CD1c-positive myeloid dendritic cell (primary cell): ENCODE measurements at regions not wholly inside any gene's neighbourhood (a gene's known extent, or its start where the extent isn't known, plus 50 kb on each side); places are given as distances from the start of the nearest gene placed in this dataset.
"Not testable (repeated sequence)": the region's sequence is repeated elsewhere in the genome, so short reads cannot be mapped to it uniquely, and the experiment has no call there.

Source experiments
- DNase-seq: peaks from one replicate; pipeline ENCODE4 v3.0.0-alpha.2; 2016; ENCODE audit errors: extremely low spot score

- DNase-seq, result no peak
These were observed 57.3 kb upstream of the PRSS12 start for GRCh38 chr4:118410138-118410537.

- no peak for DNase-seq
These were observed 64.5 kb upstream of the PRSS12 start for GRCh38 chr4:118417325-118417724.

DNA sequence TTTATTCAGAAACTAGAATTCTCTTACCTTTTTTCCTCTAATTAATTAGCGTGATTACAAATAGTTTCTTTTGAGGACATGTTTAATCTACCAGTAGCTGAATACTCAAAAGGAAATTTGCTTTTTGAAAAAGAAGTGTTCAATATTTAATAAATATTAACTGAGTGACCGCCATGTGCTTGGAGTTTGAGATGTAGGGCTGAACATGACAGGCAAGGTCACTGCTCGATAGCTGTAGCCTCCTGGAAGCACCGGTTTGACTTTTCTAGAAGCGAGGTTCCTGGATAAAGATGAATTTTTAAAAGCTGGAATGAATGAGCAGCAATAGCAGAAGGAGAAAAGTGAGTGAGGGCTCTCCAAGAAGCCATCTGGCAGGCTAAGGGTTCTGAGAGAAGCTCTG is 65.0 kb upstream of the PRSS12 start:
- not testable (repeated sequence) for DNase-seq

DNA sequence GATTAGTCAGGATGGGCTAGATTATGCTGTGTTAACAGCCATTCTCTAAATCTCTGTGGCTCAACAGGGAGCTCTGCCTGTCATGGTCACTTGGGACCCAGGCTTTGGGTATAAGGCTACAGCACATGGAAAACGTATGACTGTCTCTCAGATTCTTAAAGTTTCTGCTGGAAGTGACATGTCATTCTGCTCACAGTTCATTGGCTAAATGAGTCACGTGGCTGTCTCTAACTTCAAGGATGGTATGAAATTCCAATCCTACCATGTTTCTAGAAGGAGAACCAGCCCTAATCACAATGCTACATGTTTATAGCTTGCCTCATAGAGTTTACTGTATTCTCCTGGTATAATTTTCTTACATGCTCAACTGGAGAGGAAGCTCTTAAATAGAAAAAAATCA is 65.6 kb upstream of the PRSS12 start:
- DNase-seq, result not testable (repeated sequence)

DNA sequence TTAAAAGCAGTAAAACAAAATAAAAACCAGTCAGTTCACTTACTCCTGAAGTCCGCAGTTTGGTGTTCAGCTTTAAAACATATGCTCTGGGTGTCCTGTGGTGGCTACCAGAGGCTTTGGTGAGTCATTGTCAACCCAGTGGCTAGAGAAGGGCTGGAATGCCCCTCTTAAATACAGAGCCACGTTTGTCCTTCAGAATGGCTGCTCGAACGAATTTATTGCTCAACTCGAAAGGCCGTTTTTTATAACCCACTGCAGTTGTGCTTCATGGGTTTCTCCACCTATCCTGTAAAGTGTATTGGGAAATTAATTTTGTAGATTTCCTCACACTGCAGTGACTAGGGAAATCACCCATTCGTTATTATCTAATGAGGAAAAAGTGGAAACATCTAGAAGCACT is 66.8 kb upstream of the PRSS12 start:
- not testable (repeated sequence) for DNase-seq

- DNase-seq, result peak; percentile 14
These were observed 71.3 kb upstream of the PRSS12 start for GRCh38 chr4:118424062-118424461.

- not testable (repeated sequence) for DNase-seq
These were observed 76.1 kb upstream of the PRSS12 start for GRCh38 chr4:118428881-118429280.

GRCh38 chr4:118432359-118432758 is 79.6 kb upstream of the PRSS12 start:
- DNase-seq, result not testable (repeated sequence)

DNA sequence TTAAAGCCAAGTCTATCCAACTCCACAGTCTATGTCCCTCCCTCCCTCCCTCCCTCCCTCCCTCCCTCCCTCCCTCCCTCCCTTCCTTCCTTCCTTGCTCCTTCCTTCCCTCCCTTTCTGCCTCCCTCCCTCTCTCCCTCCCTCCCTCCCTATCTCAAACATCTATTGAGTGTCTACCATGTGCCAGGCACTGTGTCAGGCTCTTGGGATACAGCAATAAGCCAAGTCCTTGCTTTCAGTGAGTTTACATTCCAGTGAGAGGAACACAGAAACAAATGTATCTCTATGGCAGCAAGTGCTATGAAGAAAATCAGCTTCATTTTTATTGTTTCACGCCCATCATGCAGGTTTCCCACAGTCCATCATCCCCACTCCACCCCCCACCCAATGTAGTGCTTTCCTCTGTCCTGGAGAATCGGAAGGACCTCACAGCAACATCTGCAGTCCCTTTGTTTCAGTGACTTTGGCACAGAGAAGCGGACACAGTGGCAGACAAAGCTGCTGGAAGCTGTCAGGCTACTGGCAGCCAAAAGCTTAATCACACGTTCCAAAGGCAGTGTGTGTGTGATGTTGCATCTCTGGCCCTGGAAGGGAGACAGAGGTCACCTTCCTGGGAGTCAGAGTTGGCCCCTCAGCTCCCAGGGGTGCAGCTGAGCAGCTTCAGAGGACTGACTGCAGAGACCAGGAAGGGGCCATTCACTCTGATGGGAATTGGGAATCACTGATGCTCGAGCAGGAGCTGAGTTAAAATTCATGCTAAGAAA is 81.0 kb upstream of the PRSS12 start:
- DNase-seq, result not testable (repeated sequence)

- DNase-seq, result not testable (repeated sequence)
These were observed 82.6 kb upstream of the PRSS12 start for GRCh38 chr4:118435415-118435814.

DNA sequence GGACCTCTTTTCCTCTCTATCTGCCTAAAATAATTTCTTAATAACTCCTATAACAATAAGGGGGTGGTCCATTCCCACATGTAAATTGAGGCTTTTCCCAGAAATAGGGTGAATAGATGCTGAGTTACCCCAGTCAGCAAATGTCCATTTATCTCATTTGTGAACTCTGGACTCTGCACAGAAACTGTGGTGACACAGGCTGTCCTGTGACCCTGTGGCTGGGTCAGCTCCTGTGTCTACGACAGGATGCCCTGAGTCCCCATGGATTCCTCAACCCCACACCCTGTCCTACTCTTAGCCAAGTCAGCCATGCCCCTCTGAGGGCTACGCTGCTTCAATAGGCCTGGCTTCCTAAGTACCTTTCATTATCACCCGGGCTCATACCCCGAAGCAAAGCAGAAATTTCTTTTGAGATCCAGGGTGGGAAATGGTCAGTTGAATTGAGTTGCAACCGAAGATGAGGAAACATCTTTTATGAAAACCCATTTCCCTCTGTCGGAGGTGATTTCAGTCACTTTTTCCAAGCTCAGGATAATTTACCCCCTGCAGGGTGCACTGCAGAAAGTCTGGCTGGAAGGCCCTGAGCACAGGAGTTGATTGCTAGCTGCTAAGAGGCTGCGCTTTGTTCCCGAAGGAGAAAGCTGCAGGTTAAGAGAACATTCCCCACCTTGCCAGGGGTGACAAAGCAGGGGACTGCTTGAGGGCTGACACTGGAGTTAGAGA is 89.5 kb upstream of the PRSS12 start:
- DNase-seq, result not testable (repeated sequence)

- DNase-seq, result not testable (repeated sequence)
These were observed 94.6 kb upstream of the PRSS12 start for GRCh38 chr4:118447397-118447796.

DNA sequence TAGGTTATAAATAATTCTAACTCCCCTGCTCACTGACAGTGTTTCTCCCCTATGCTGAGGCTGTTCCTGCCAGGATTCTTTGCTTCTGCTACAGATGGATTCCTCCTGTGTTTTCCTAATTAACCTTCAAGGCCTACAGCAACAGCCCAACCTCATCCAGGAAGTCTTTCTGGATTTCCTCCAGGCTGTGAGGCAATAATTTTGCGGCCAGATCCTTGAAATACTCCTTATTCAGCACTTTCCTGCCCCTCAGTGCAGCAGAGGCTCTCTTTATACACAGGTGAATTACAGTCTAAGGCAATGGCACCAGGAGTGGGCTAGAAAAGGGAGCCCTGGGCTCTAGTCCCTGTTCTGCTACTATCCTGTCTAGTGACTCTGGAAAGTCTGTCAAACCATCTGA is 102.1 kb upstream of the PRSS12 start:
- DNase-seq, result not testable (repeated sequence)

GRCh38 chr4:118461435-118461834 is 108.6 kb upstream of the PRSS12 start:
- DNase-seq, result not testable (repeated sequence)

DNA sequence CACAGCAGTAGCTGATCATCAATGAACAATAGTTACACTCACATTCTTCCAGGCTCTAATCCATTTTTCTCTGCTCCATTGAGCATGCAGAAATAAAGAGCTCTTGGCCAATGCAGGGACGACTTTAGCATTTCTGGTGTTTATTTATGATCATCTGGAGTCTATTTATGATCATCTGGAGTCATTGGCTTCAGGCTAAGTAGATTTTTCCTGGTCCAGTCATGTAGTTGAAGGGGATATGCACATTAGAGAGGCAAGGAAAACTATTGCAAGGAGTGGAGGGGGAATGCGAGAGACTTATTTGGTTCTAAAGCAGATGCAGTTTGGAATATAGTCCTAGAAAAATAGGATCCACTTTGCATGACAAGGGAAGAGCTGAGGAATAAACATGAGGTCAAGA is 113.0 kb upstream of the PRSS12 start:
- DNase-seq, result not testable (repeated sequence)

DNA sequence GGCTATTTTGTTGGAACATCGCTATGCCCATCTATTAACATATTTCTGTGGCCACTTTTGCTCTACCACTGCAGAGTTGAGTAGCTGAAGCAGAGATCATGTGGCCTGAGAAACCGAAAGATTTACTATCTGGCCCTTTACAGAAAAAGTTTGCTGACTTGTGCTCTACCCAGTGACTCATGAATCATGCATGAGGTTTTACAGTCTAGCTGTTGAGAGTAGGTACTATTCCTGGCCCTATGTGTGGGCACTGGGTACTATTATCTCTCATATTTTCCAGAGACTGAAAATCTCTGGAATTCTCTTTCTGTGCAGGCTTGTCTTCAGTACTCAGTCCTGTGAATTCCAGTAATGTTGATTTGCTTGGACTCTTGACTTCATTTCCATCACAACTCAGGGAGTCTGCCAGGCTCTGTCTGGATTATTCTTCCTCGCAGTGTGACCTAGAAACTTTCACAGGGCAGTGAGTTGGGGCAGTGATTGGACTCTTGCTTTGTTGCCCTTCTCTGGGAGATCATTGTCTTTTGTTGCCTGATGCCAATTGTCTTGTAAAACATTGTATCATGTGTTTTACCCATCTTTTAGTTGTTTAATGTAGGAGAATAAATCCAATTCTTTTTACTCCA is 121.3 kb upstream of the PRSS12 start:
- DNase-seq, result not testable (repeated sequence)

DNA sequence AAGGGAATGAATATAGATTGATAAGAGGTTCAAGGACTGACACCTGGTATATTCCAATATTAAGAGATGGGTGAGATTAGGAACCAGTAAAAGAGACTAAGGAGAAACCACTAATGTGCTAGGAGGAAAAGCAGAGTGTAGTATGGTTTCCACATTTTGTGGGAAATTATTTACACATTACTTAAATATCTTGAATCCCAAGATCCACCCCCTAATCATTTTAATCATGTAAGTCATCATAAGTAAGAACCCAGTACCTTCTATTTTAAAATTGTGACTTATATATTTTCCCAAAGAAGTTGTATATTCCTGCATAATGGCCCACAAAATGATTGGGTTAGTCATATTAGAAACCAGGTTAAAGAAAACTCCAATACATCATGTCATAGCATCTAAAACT is 122.0 kb upstream of the PRSS12 start:
- DNase-seq, result not testable (repeated sequence)

DNA sequence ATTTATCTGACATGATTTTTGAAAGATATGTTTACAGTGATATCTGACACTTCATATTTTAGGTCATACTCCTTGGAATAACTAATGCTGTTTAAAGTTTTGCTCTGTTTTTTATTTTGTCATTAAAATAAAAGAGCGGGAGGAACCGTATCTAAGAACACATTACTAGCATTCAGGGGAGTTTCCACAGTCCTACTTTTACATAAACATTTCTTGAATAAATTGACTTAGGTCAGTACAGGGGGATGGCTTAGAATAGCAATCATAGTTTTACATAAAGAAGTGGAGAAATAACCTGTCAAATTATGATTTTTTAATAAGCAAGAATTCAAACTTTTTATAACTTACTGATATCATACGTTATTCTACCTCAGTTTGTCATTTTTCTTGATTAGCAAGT is 123.1 kb upstream of the PRSS12 start:
- DNase-seq, result not testable (repeated sequence)

DNA sequence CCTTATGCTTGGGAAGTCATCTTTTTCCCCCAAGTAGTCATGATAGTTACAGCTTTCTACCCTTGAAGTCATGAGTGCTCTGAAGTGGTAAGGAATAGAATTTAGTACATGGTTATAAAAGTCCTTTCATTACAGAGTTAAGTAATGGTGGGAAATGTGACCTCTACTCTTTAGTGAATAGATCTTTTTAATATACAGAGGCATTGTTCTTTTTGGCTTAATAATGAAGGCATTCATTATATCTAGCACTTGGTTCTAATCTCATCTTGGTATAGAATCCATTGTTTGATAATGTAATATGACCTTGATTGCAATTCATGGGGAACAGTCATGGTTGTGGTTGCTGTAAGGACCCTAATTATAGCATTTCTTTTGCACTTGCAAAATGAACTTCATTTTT is 125.0 kb upstream of the PRSS12 start:
- DNase-seq, result not testable (repeated sequence)

DNA sequence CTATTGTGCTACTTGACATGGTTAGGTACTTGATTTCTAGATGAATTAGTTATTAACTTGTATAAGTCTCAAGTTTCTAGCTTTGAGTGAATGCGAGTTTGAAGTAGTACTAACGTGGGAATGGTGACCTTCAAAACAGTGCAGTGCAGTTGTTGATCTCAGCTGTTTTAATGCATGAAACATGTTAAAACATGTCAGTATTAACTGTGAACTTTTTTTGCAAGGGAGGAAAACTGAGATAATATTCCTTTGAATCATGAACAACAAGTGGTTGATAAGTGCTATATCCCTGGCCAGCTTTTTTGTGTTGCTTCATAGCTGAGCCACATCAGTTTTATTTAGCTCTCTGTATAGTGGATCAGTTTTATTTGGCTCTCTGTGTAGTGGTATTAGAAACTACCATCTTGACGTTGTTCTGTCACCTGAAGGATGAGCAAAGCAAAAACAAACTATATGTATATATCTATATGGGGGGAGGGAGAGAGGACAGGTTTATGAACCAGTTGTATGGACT is 133.1 kb upstream of the PRSS12 start:
- not testable (repeated sequence) for DNase-seq

GRCh38 chr4:118492963-118493362 is 140.2 kb upstream of the PRSS12 start:
- DNase-seq, result not testable (repeated sequence)

- DNase-seq, result not testable (repeated sequence)
These were observed 141.6 kb upstream of the PRSS12 start for GRCh38 chr4:118494437-118494836.
